OCI-LY1 (cell line): ENCODE measurements at regions not wholly inside any gene's neighbourhood (a gene's known extent, or its start where the extent isn't known, plus 50 kb on each side); places are given as distances from the start of the nearest gene placed in this dataset.
A peak's percentile ranks its signal among the peaks of the same experiment; 100 is the strongest.

Experiments used
- H2AFZ ChIP-seq: fragments of 200-600 bp; sonication (generic), shearing (Covaris generic); 2 replicates; pipeline ENCODE4 v1.6.0; 2014; ENCODE audit warnings: antibody characterized with exemption, mild to moderate bottlenecking, low read length
- H3F3A ChIP-seq: fragments of 200-600 bp; sonication (generic), shearing (Covaris generic); 2 replicates; pipeline ENCODE4 v1.6.0; 2014; ENCODE audit warnings: mild to moderate bottlenecking, antibody characterized with exemption, low read length, moderate library complexity; ENCODE audit not compliant: insufficient read depth
- H3K27ac ChIP-seq: fragments of 200-600 bp; sonication (generic); 2 replicates; pipeline ENCODE4 v1.5.1; 2014; ENCODE audit warnings: low read length, mixed run types, mild to moderate bottlenecking, low read depth; ENCODE audit not compliant: poor library complexity, severe bottlenecking
- H3K27me3 ChIP-seq: fragments of 200-600 bp; sonication (generic); 2 replicates; pipeline ENCODE4 v1.6.0; 2014; ENCODE audit warnings: antibody characterized with exemption, mild to moderate bottlenecking, low read length, moderate library complexity; ENCODE audit not compliant: insufficient read depth
- H3K36me3 ChIP-seq: fragments of 200-600 bp; sonication (generic); 2 replicates; pipeline ENCODE4 v1.6.1; 2014; ENCODE audit warnings: mild to moderate bottlenecking, antibody characterized with exemption, low read length, moderate library complexity, mixed read lengths; ENCODE audit not compliant: insufficient read depth
- H3K4me1 ChIP-seq: fragments of 200-600 bp; sonication (generic); 2 replicates; pipeline ENCODE4 v1.5.1; 2014; ENCODE audit warnings: mild to moderate bottlenecking, low read length, moderate library complexity; ENCODE audit not compliant: insufficient read depth, severe bottlenecking
- H3K4me2 ChIP-seq: fragments of 200-600 bp; sonication (generic), shearing (Covaris generic); 2 replicates; pipeline ENCODE4 v1.6.1; 2014; ENCODE audit warnings: low read length
- H3K4me3 ChIP-seq: fragments of 200-600 bp; sonication (generic); 2 replicates; pipeline ENCODE4 v1.5.1; 2014; ENCODE audit warnings: low read length, low read depth, mild to moderate bottlenecking, mixed read lengths; ENCODE audit not compliant: poor library complexity, severe bottlenecking
- H3K79me2 ChIP-seq: fragments of 200-600 bp; shearing (Covaris generic); 2 replicates; pipeline ENCODE4 v1.6.1; 2016; ENCODE audit warnings: mixed run types, low read length, mixed read lengths; ENCODE audit not compliant: insufficient read depth
- H3K9ac ChIP-seq: fragments of 200-600 bp; sonication (generic), shearing (Covaris generic); 2 replicates; pipeline ENCODE4 v1.6.1; 2014; ENCODE audit warnings: mild to moderate bottlenecking, low read length, mixed read lengths
- H3K9me2 ChIP-seq: fragments of 200-600 bp; sonication (generic), shearing (Covaris generic); 2 replicates; pipeline ENCODE4 v1.6.1; 2014; ENCODE audit warnings: low read depth, mild to moderate bottlenecking, low read length, mixed read lengths
- H3K9me3 ChIP-seq: fragments of 200-600 bp; shearing (Covaris generic); 2 replicates; pipeline ENCODE4 v1.6.1; 2014; ENCODE audit warnings: low read length, mixed read lengths
- H4K20me1 ChIP-seq: fragments of 200-600 bp; sonication (generic), shearing (Covaris generic); 2 replicates; pipeline ENCODE4 v1.6.0; 2016; ENCODE audit warnings: mild to moderate bottlenecking, low read length; ENCODE audit not compliant: insufficient read depth
- EZH2 ChIP-seq: fragments of 200-600 bp; sonication (generic), shearing (Covaris generic); IDR thresholded peaks from 2 replicates; pipeline ENCODE4 v1.8.0; 2017; ENCODE audit warnings: borderline replicate concordance, mixed run types, mild to moderate bottlenecking, antibody characterized with exemption, low read length, moderate library complexity, mixed read lengths
- TF ChIP-seq, protein P1 (sequence below): fragments of 200-600 bp; sonication (generic), shearing (Covaris generic); IDR thresholded peaks from 2 replicates; pipeline ENCODE4 v1.5.1; 2017; ENCODE audit warnings: mild to moderate bottlenecking, antibody characterized with exemption, low read length, moderate library complexity, mixed read lengths

DNA sequence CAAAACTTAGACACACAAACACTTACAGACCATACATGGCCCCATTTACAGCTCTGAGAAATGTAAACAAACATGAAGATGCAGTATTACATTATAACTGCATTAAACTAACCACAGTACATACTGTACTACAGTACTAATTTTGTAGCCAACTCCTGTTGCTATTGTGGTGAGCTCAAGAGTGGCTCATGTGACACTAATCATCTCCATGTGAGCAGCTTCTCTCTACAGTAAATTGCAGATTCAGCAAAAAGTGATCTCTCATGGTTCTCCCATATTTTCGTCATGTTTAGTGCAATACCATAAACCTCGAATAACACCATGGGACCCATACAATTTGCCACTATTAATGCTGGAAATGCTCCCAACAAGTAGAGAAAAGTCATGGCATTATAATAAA, 860.4 kb downstream of the EPHA7 start:
- TF ChIP-seq, protein P1, sequence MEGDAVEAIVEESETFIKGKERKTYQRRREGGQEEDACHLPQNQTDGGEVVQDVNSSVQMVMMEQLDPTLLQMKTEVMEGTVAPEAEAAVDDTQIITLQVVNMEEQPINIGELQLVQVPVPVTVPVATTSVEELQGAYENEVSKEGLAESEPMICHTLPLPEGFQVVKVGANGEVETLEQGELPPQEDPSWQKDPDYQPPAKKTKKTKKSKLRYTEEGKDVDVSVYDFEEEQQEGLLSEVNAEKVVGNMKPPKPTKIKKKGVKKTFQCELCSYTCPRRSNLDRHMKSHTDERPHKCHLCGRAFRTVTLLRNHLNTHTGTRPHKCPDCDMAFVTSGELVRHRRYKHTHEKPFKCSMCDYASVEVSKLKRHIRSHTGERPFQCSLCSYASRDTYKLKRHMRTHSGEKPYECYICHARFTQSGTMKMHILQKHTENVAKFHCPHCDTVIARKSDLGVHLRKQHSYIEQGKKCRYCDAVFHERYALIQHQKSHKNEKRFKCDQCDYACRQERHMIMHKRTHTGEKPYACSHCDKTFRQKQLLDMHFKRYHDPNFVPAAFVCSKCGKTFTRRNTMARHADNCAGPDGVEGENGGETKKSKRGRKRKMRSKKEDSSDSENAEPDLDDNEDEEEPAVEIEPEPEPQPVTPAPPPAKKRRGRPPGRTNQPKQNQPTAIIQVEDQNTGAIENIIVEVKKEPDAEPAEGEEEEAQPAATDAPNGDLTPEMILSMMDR = no peak
- TF ChIP-seq EZH2 = no peak
- Histone ChIP-seq H2AFZ (0 out of 2 replicates have a peak overlapping the region, but pooled peaks have one; percentile 61), H4K20me1 (no peaks in the 10 kb centered on the region)

DNA sequence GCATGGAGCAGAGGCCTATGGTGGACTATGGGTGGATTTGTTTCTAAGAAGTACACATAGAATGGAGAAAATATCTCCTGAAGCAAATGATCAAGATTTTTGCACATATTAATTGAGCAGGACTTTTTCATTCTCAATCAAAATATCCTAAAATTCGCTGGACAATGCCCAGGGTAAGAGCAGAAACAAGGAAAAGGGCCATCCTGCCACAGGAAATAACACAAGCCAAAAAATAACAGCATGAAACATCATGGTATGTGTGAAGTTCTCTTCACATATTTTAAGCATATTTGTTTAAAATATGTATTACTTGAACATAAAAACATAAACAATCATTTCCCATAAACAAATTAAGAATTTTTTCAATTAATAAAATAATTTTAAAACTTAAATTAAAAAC, 868.9 kb downstream of the EPHA7 start:
- Histone ChIP-seq H3K36me3 (no peaks in the 10 kb centered on the region), H3K9me3 (no peaks in the 10 kb centered on the region)
- TF ChIP-seq, protein P1 = no peak
- TF ChIP-seq EZH2 = no peak

More for the DNA sequence above, 860.4 kb downstream of the EPHA7 start:
- Histone ChIP-seq H3K4me1 (peaks cover 22% of the 10 kb centered on the region), H3F3A (no peaks in the 10 kb centered on the region), H3K79me2 (no peaks in the 10 kb centered on the region), H3K27me3 (no peaks in the 10 kb centered on the region), H3K4me3 (no peak overlapping the region), H3K4me2 (no peak overlapping the region), H3K36me3 (no peaks in the 10 kb centered on the region), H3K9me2 (no peaks in the 10 kb centered on the region), H3K27ac (peak overlapping the region; percentile 16), H3K9ac (no peak overlapping the region), H3K9me3 (no peaks in the 10 kb centered on the region)

DNA sequence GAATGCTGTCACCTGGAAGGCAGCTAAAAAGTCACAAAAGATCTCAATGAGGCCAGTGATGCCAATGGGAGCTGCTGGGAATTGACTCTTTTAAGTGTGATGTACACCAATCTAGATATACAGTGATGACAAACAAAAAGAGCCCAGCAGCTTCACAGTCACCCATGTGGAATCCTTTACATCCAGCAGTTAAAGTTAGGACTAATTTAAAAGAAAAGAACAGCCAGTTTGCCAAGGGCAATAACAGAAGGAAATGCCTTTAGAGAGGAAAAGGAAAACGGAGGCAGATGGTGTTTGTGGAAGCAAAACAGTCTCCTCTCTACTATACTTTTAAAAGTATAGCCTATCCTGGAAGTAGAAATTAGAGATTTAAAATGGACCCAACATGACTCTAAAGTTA, 873.5 kb downstream of the EPHA7 start:
- TF ChIP-seq, protein P1 = no peak
- no peak for TF ChIP-seq EZH2
- H3K9me3 ChIP-seq = no peaks in the 10 kb centered on the region
- H3K9me2 ChIP-seq = no peaks in the 10 kb centered on the region; the same call in 1 of the 2 replicates
- no peak overlapping the region for H3K4me3 ChIP-seq
- no peaks in the 10 kb centered on the region for H3F3A ChIP-seq
- H3K79me2 ChIP-seq = no peaks in the 10 kb centered on the region
- H3K27me3 ChIP-seq = no peaks in the 10 kb centered on the region
- H3K4me2 ChIP-seq = no peak overlapping the region
- H3K4me1 ChIP-seq = no peaks in the 10 kb centered on the region
- H4K20me1 ChIP-seq = no peaks in the 10 kb centered on the region
- H3K36me3 ChIP-seq = no peaks in the 10 kb centered on the region
- H3K9ac ChIP-seq = no peak overlapping the region
- H3K27ac ChIP-seq = no peak overlapping the region
- H2AFZ ChIP-seq = no peak overlapping the region

More for the DNA sequence above, 868.9 kb downstream of the EPHA7 start:
- H3K27ac ChIP-seq = no peak overlapping the region
- no peak overlapping the region for H3K4me2 ChIP-seq
- H4K20me1 ChIP-seq = no peaks in the 10 kb centered on the region
- no peaks in the 10 kb centered on the region for H3K79me2 ChIP-seq
- no peak overlapping the region for H2AFZ ChIP-seq
- no peak overlapping the region for H3K9ac ChIP-seq
- H3K4me3 ChIP-seq = no peak overlapping the region
- no peaks in the 10 kb centered on the region for H3K27me3 ChIP-seq
- H3K4me1 ChIP-seq = peaks cover 9% of the 10 kb centered on the region
- no peaks in the 10 kb centered on the region; the same call in 1 of the 2 replicates for H3K9me2 ChIP-seq
- H3F3A ChIP-seq = no peaks in the 10 kb centered on the region
